ENCODE measurements at regions not wholly inside any gene's neighbourhood (a gene's known extent, or its start where the extent isn't known, plus 50 kb on each side); places are given as distances from the start of the nearest gene placed in this dataset.

DNA sequence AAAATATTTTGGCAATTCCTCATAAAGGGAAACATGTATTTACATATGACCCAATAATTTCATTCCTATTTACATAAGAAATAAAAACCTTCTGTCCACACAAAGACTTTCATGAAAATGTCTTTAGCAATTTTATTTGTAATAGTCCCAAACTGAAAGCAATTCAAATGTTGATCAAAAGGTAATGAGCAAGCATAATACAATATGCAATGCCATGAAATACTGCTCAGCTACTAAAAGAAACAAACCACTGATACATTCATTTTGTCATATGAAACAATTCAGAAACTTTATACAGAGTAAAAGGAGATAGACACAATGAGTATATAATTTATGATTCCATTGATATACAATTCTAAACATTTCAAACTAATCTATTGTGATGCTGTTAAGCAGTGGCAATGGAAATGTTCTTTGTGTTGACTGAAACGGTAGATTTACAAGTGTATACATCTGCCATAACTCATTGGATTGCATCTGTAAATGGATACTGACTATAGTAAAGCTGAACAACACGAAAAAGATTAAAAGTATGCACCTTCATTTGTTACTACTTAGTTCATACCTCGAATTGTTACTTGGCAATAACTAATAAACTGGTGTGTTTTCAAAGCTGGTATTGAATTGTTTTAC is 335.6 kb downstream of the GASK1B start:
- peaks cover 5% of the 10 kb centered on the region for H3K9me3 ChIP-seq (ENCODE audit: control insufficient read depth, low read depth, low read length)
- no peak overlapping the region for H3K27ac ChIP-seq (ENCODE audit: low read length)
- WGBS (ENCODE audit: insufficient coverage, low lambda C conversion rate): 73% methylated on average over 2 of the region's 3 CpGs
- H3K27me3 ChIP-seq (ENCODE audit: control insufficient read depth, insufficient read depth, low read length): no peaks in the 10 kb centered on the region
- no peak overlapping the region for H3K4me3 ChIP-seq (ENCODE audit: low read length)
- H3K4me1 ChIP-seq (ENCODE audit: control insufficient read depth, insufficient read depth, low read length): peaks cover 15% of the 10 kb centered on the region
- no peaks in the 10 kb centered on the region for H3K36me3 ChIP-seq (ENCODE audit: control insufficient read depth, insufficient read depth, low read length)
- no peak for DNase-seq

DNA sequence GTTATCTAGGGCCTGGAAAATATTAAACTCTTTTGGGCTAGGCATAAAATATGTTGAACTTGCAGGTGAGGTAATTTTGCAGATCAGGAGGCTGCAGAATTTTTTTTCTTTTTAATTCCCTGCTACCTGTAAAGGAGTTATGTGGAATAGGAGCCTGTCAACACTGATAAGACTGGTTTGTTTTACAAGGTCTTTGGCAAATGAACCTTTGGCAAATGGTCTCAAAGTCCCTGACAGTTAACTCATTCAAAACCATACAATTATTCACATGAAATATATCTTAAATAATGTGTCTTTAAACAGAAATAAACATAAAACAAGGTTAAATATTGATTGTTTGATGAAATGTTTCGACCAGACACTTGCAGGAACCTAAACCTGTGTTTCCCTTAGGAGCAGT is 340.2 kb downstream of the GASK1B start:
- WGBS (ENCODE audit: insufficient coverage, low lambda C conversion rate): no CpG with 5 or more reads among the region's 1 CpG
- Histone ChIP-seq H3K27me3 (ENCODE audit: control insufficient read depth, insufficient read depth, low read length) (no peaks in the 10 kb centered on the region), H3K9me3 (ENCODE audit: control insufficient read depth, low read depth, low read length) (peaks cover 5% of the 10 kb centered on the region), H3K36me3 (ENCODE audit: control insufficient read depth, insufficient read depth, low read length) (no peaks in the 10 kb centered on the region), H3K27ac (ENCODE audit: low read length) (peak overlapping the region; percentile 63), H3K4me3 (ENCODE audit: low read length) (no peak overlapping the region), H3K4me1 (ENCODE audit: control insufficient read depth, insufficient read depth, low read length) (peaks cover 3% of the 10 kb centered on the region)
- peak; percentile 55 to 81 for DNase-seq

DNA sequence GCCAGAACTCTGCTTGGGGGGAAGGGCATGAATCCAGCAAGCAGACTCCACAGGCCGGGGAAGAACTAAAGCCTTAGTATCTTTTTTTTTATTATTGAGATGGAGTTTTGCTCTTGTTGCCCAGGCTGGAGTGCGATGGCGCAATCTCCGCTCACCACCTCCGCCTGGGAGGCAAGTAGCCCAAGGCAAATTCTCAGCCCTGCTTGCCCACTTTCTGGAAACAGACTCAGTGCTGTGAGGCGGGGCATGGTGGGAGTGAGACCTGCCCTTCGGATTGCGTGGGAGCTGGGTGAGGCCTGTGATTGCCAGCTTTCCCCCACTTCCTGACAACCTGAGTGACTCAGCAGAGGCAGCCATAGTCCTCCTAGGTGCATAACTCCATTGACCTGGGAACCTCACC is 348.8 kb downstream of the GASK1B start:
- Histone ChIP-seq H3K4me1 (ENCODE audit: control insufficient read depth, insufficient read depth, low read length) (no peaks in the 10 kb centered on the region), H3K4me3 (ENCODE audit: low read length) (no peak overlapping the region), H3K9me3 (ENCODE audit: control insufficient read depth, low read depth, low read length) (peaks cover 7% of the 10 kb centered on the region), H3K36me3 (ENCODE audit: control insufficient read depth, insufficient read depth, low read length) (no peaks in the 10 kb centered on the region), H3K27me3 (ENCODE audit: control insufficient read depth, insufficient read depth, low read length) (no peaks in the 10 kb centered on the region), H3K27ac (ENCODE audit: low read length) (no peak overlapping the region)
- DNase-seq: no peak
- WGBS (ENCODE audit: insufficient coverage, low lambda C conversion rate): no CpG with 5 or more reads among the region's 8 CpGs

DNA sequence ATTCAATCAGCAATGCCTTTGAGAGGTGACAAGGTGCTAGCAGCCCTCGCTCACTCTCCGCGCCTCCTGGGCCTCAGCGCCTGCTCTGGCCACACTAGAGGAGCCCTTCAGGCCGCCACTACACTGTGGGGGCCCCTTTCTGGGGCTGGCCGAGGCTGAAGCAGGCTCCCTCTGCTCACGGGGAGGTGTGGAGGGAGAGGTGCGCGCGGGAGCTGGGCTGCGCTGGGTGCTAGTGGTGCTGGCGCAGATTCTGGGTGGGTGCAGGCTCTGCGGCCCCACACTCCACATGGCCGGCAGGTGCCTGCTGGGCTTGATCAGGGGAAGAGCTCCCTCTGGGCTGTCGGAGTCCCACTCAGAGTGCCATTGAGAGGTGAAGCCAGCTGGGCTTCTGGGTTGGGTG is 351.0 kb downstream of the GASK1B start:
- Histone ChIP-seq H3K27me3 (ENCODE audit: control insufficient read depth, insufficient read depth, low read length) (no peaks in the 10 kb centered on the region), H3K4me3 (ENCODE audit: low read length) (no peak overlapping the region), H3K4me1 (ENCODE audit: control insufficient read depth, insufficient read depth, low read length) (no peaks in the 10 kb centered on the region), H3K27ac (ENCODE audit: low read length) (no peak overlapping the region), H3K9me3 (ENCODE audit: control insufficient read depth, low read depth, low read length) (peaks cover 7% of the 10 kb centered on the region), H3K36me3 (ENCODE audit: control insufficient read depth, insufficient read depth, low read length) (no peaks in the 10 kb centered on the region)
- WGBS (ENCODE audit: insufficient coverage, low lambda C conversion rate): no CpG with 5 or more reads among the region's 15 CpGs
- no peak for DNase-seq

DNA sequence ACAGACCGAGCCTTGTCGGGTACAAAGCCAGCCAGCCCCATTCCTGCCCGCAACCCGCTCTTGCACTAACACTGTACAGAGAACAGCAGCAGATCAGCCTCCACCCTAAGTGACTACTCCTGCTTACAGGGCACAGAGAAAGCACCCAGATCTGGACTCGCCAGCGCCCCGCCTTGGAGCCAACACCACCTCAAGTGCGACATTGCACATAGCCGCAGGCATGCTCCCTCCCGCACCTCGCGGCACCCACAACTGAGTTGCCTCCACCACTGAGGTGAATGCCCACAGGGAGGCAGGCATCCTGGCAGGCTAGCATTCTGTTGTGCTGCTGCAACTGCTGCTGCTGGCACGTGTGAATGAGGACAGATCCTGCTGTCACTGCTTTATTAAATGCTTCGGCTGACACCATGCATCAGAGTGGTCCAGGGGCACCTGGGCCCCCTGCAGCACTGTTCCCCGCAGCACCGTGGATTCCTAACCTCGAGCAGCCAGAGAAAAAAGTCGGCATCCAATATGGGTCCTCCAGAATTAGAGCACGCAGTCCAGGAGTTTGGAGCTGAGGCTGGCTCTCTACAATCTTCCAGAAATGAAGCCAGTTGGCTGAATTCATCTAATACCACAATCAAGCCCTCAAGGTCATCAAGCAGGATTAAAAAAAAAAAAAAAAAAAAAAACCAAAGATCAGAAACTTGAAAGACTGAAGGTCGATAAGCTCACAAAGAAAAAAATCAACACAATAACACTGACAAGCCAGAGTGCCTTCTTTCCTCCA is 352.9 kb downstream of the GASK1B start:
- H3K27ac ChIP-seq (ENCODE audit: low read length): no peak overlapping the region
- H3K4me3 ChIP-seq (ENCODE audit: low read length): no peak overlapping the region
- H3K9me3 ChIP-seq (ENCODE audit: control insufficient read depth, low read depth, low read length): peaks cover 7% of the 10 kb centered on the region
- H3K36me3 ChIP-seq (ENCODE audit: control insufficient read depth, insufficient read depth, low read length): no peaks in the 10 kb centered on the region
- DNase-seq: no peak
- H3K4me1 ChIP-seq (ENCODE audit: control insufficient read depth, insufficient read depth, low read length): no peaks in the 10 kb centered on the region
- no CpG with 5 or more reads among the region's 20 CpGs for WGBS (ENCODE audit: insufficient coverage, low lambda C conversion rate)
- H3K27me3 ChIP-seq (ENCODE audit: control insufficient read depth, insufficient read depth, low read length): no peaks in the 10 kb centered on the region

- WGBS (ENCODE audit: insufficient coverage, low lambda C conversion rate): no CpG with 5 or more reads among the region's 20 CpGs
- no peak overlapping the region for H3K4me3 ChIP-seq (ENCODE audit: low read length)
- H3K9me3 ChIP-seq (ENCODE audit: control insufficient read depth, low read depth, low read length): peaks cover 7% of the 10 kb centered on the region
Observed at GRCh38 chr4:157818946-157819692, 353.7 kb downstream of the GASK1B start.

GRCh38 chr4:157810137-157810774 is 362.6 kb downstream of the GASK1B start:
- Histone ChIP-seq H3K4me1 (ENCODE audit: control insufficient read depth, insufficient read depth, low read length) (peaks cover 1% of the 10 kb centered on the region), H3K36me3 (ENCODE audit: control insufficient read depth, insufficient read depth, low read length) (no peaks in the 10 kb centered on the region), H3K27me3 (ENCODE audit: control insufficient read depth, insufficient read depth, low read length) (no peaks in the 10 kb centered on the region), H3K4me3 (ENCODE audit: low read length) (no peak overlapping the region), H3K27ac (ENCODE audit: low read length) (no peak overlapping the region), H3K9me3 (ENCODE audit: control insufficient read depth, low read depth, low read length) (peaks cover 5% of the 10 kb centered on the region)
- DNase-seq: peak; percentile 19 to 62

More at GRCh38 chr4:157818946-157819692, 353.7 kb downstream of the GASK1B start:
- no peaks in the 10 kb centered on the region for H3K27me3 ChIP-seq (ENCODE audit: control insufficient read depth, insufficient read depth, low read length)
- no peak for DNase-seq
- H3K27ac ChIP-seq (ENCODE audit: low read length): no peak overlapping the region
- H3K36me3 ChIP-seq (ENCODE audit: control insufficient read depth, insufficient read depth, low read length): no peaks in the 10 kb centered on the region
- no peaks in the 10 kb centered on the region for H3K4me1 ChIP-seq (ENCODE audit: control insufficient read depth, insufficient read depth, low read length)

DNA sequence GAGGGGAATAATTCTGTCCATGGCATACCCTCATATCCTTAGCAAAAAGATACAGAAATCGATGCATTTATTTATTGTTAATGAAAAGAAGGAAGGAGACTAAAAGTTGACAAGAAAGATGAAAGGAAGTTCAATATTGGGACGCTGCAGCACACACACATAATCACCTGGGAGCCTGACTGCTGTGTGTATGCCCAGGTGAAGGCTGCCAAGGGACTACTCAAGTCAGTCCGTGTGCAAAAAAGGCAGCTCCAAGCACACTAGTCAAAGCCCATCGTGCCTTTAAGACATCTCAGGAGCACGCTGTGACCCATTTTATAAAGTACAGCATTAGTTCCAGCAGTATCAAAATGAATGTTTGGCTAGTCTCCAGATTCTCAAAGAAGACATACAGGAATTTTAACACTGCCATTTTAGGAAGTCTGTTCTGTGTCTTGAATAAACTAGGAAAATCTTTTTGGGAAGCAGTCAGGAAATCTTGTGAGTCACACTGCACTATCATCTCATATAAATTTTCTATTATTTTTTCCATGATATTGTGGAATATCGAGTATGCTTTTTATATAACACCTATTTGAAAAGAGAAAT is 363.9 kb downstream of the GASK1B start:
- H3K27me3 ChIP-seq (ENCODE audit: control insufficient read depth, insufficient read depth, low read length): no peaks in the 10 kb centered on the region
- H3K36me3 ChIP-seq (ENCODE audit: control insufficient read depth, insufficient read depth, low read length): no peaks in the 10 kb centered on the region
- DNase-seq: no peak
- no peak overlapping the region for H3K4me3 ChIP-seq (ENCODE audit: low read length)
- H3K4me1 ChIP-seq (ENCODE audit: control insufficient read depth, insufficient read depth, low read length): peaks cover 10% of the 10 kb centered on the region
- H3K9me3 ChIP-seq (ENCODE audit: control insufficient read depth, low read depth, low read length): peaks cover 5% of the 10 kb centered on the region
- H3K27ac ChIP-seq (ENCODE audit: low read length): no peak overlapping the region
- 100% methylated on average over 1 of the region's 6 CpGs for WGBS (ENCODE audit: insufficient coverage, low lambda C conversion rate)

DNA sequence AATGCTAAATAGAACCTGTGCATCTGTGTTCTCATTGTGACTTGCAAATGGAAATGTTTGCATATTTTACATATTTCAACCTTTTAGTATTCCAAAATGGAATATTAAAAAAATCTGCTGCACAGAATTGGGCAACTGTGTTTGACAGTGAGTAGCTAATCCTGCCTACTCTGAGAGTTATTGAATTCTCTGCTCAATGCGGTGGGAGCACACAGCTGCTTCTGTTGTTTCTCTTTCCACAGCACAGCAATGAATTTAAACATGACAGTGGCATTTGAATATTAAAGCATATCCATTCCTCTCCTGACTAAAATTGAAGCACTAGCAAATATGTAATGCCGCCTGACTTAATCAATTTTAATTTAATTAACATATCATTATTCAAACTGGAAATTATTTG is 366.6 kb downstream of the GASK1B start:
- WGBS (ENCODE audit: insufficient coverage, low lambda C conversion rate): 100% methylated on average over 1 of the region's 2 CpGs
- H3K9me3 ChIP-seq (ENCODE audit: control insufficient read depth, low read depth, low read length): peaks cover 4% of the 10 kb centered on the region
- H3K4me1 ChIP-seq (ENCODE audit: control insufficient read depth, insufficient read depth, low read length): peaks cover 12% of the 10 kb centered on the region
- H3K36me3 ChIP-seq (ENCODE audit: control insufficient read depth, insufficient read depth, low read length): no peaks in the 10 kb centered on the region
- no peak overlapping the region for H3K27ac ChIP-seq (ENCODE audit: low read length)
- no peaks in the 10 kb centered on the region for H3K27me3 ChIP-seq (ENCODE audit: control insufficient read depth, insufficient read depth, low read length)
- H3K4me3 ChIP-seq (ENCODE audit: low read length): no peak overlapping the region
- no peak for DNase-seq

DNA sequence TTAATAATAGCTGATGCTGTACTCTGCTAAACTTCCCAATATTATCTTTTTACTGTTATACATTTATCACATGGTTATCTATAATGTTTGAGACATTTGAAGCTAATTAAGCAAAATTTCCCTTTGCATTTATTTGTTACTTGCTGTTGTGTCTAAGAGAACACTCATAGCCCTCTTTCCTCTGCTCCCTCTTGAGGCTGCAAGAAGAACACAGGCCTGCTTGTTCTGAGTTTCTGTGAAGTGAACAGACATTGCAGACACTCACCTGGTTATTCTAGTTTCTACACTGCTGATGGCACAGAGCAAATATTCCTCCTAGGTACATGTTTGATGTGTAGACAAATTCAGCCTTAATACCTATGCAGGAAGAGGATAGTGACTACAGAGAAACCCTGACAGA is 367.8 kb downstream of the GASK1B start:
- H3K9me3 ChIP-seq (ENCODE audit: control insufficient read depth, low read depth, low read length): peaks cover 4% of the 10 kb centered on the region
- no peak overlapping the region for H3K27ac ChIP-seq (ENCODE audit: low read length)
- H3K36me3 ChIP-seq (ENCODE audit: control insufficient read depth, insufficient read depth, low read length): no peaks in the 10 kb centered on the region
- no peaks in the 10 kb centered on the region for H3K27me3 ChIP-seq (ENCODE audit: control insufficient read depth, insufficient read depth, low read length)
- peaks cover 12% of the 10 kb centered on the region for H3K4me1 ChIP-seq (ENCODE audit: control insufficient read depth, insufficient read depth, low read length)
- no peak overlapping the region for H3K4me3 ChIP-seq (ENCODE audit: low read length)
- peak; percentile 22 to 33 for DNase-seq

Measured in large intestine (tissue), 3 donors.